H9 (cell line): ENCODE measurements at regions not wholly inside any gene's neighbourhood (a gene's known extent, or its start where the extent isn't known, plus 50 kb on each side); places are given as distances from the start of the nearest gene placed in this dataset.

Source experiments
- DNase-seq: peaks from one replicate; pipeline ENCODE4 v3.0.0-alpha.2; 2017
- H2AFZ ChIP-seq: one replicate; pipeline ENCODE4 v1.6.1; 2013; ENCODE audit warnings: mild to moderate bottlenecking, low read length, control low read depth, moderate library complexity
- H2AK5ac ChIP-seq: 2 replicates; pipeline ENCODE4 v1.6.1; 2013; ENCODE audit warnings: low read length, control low read depth, mixed read lengths; ENCODE audit not compliant: insufficient read length
- H2BK120ac ChIP-seq: one replicate; pipeline ENCODE4 v1.6.1; 2013; ENCODE audit warnings: low read depth, mild to moderate bottlenecking, low read length, control low read depth, inconsistent platforms; ENCODE audit not compliant: poor library complexity, severe bottlenecking
- H2BK12ac ChIP-seq: 2 replicates; pipeline ENCODE4 v1.6.1; 2013; ENCODE audit warnings: low read length, control low read depth, mixed read lengths, low read depth; ENCODE audit not compliant: insufficient read length
- H2BK15ac ChIP-seq: 2 replicates; pipeline ENCODE4 v1.6.1; 2013; ENCODE audit warnings: low read depth, low read length, control low read depth
- H2BK20ac ChIP-seq: one replicate; pipeline ENCODE4 v1.6.1; 2013; ENCODE audit warnings: low read depth, mild to moderate bottlenecking, low read length, control low read depth, inconsistent platforms; ENCODE audit not compliant: poor library complexity, severe bottlenecking
- H2BK5ac ChIP-seq: 2 replicates; pipeline ENCODE4 v1.6.1; 2013; ENCODE audit warnings: low read length, control low read depth, mixed read lengths; ENCODE audit not compliant: insufficient read length
- H3K14ac ChIP-seq: 2 replicates; pipeline ENCODE4 v1.6.1; 2013; ENCODE audit warnings: low read length, control low read depth; ENCODE audit not compliant: insufficient read depth
- H3K18ac ChIP-seq: 2 replicates; pipeline ENCODE4 v1.6.1; 2013; ENCODE audit warnings: low read depth, mild to moderate bottlenecking, mixed read lengths, low read length, control low read depth; ENCODE audit not compliant: insufficient read length
- H3K23ac ChIP-seq: 2 replicates; pipeline ENCODE4 v1.6.1; 2013; ENCODE audit warnings: low read length, control low read depth, mixed read lengths, low read depth; ENCODE audit not compliant: insufficient read length
- H3K23me2 ChIP-seq: 2 replicates; pipeline ENCODE4 v1.6.1; 2013; ENCODE audit warnings: low read depth, mild to moderate bottlenecking, mixed read lengths, low read length, control low read depth; ENCODE audit not compliant: insufficient read length, poor library complexity, severe bottlenecking
- H3K27ac ChIP-seq: 2 replicates; pipeline ENCODE4 v1.5.1; 2013; ENCODE audit warnings: low read length, control low read depth, mixed read lengths, low read depth; ENCODE audit not compliant: insufficient read length
- H3K27me3 ChIP-seq: 2 replicates; pipeline ENCODE4 v1.6.1; 2013; ENCODE audit warnings: low read length, control low read depth, inconsistent platforms; ENCODE audit not compliant: insufficient read depth
- H3K4ac ChIP-seq: 2 replicates; pipeline ENCODE4 v1.6.1; 2013; ENCODE audit warnings: low read depth, mild to moderate bottlenecking, control low read depth, inconsistent platforms, low read length, moderate library complexity
- H3K4me1 ChIP-seq: 2 replicates; pipeline ENCODE4 v1.6.1; 2013; ENCODE audit warnings: low read length, control low read depth, inconsistent platforms; ENCODE audit not compliant: insufficient read depth
- H3K4me2 ChIP-seq: 2 replicates; pipeline ENCODE4 v1.6.1; 2013; ENCODE audit warnings: low read length, control low read depth, mixed read lengths; ENCODE audit not compliant: insufficient read length, insufficient read depth
- H3K56ac ChIP-seq: 2 replicates; pipeline ENCODE4 v1.6.1; 2013; ENCODE audit warnings: low read depth, mild to moderate bottlenecking, mixed read lengths, low read length, control low read depth; ENCODE audit not compliant: insufficient read length
- H3K79me1 ChIP-seq: 2 replicates; pipeline ENCODE4 v1.6.1; 2013; ENCODE audit warnings: low read depth, mild to moderate bottlenecking, moderate library complexity, low read length, control low read depth, inconsistent platforms; ENCODE audit not compliant: insufficient read depth, poor library complexity, severe bottlenecking
- H3K79me2 ChIP-seq: 2 replicates; pipeline ENCODE4 v1.6.1; 2013; ENCODE audit warnings: low read length, control low read depth, inconsistent platforms; ENCODE audit not compliant: insufficient read depth
- H3K9ac ChIP-seq: 2 replicates; pipeline ENCODE4 v1.6.1; 2013; ENCODE audit warnings: low read length, control low read depth, mixed read lengths; ENCODE audit not compliant: insufficient read length; ENCODE audit errors: extremely low read depth
- H3K9me3 ChIP-seq: one replicate; pipeline ENCODE4 v1.6.1; 2013; ENCODE audit warnings: low read depth, low read length, inconsistent platforms; ENCODE audit not compliant: control insufficient read depth
- H3T11ph ChIP-seq: one replicate; pipeline ENCODE4 v1.6.1; 2013; ENCODE audit warnings: mild to moderate bottlenecking, low read length, control low read depth, inconsistent platforms
- H4K20me1 ChIP-seq: one replicate; pipeline ENCODE4 v1.6.1; 2013; ENCODE audit not compliant: control insufficient read depth, insufficient read length, insufficient read depth
- H4K5ac ChIP-seq: 2 replicates; pipeline ENCODE4 v1.6.1; 2013; ENCODE audit warnings: low read depth, mild to moderate bottlenecking, mixed read lengths, low read length, control low read depth; ENCODE audit not compliant: insufficient read length
- H4K8ac ChIP-seq: replicated peaks from 2 replicates; pipeline ENCODE4 v1.6.1; 2013; ENCODE audit warnings: low read length, control low read depth, mixed read lengths, low read depth; ENCODE audit not compliant: insufficient read length
- H4K91ac ChIP-seq: 2 replicates; pipeline ENCODE4 v1.6.1; 2013; ENCODE audit warnings: low read depth, mild to moderate bottlenecking, moderate library complexity, mixed read lengths, low read length, control low read depth; ENCODE audit not compliant: insufficient read length
- H3K27ac Mint-ChIP-seq, 3 experiments: 2 replicates in 2 of 3; 3 replicates in 1 of 3; pipeline ENCODE4 v1.8.0; 2020 to 2021; ENCODE audit warnings: mixed read lengths in 3 of 3, mild to moderate bottlenecking in 1 of 3, moderate library complexity in 1 of 3
- H3K27me3 Mint-ChIP-seq: 2 replicates; pipeline ENCODE4 v1.8.0; 2021; ENCODE audit warnings: low read depth, mild to moderate bottlenecking, moderate library complexity, mixed read lengths
- H3K36me3 Mint-ChIP-seq, 3 experiments: 2 replicates in 2 of 3; 3 replicates in 1 of 3; pipeline ENCODE4 v1.8.0; 2020 to 2021; ENCODE audit warnings: low read depth in 3 of 3, mixed read lengths in 3 of 3; ENCODE audit not compliant: insufficient read depth in 1 of 3
- H3K4me1 Mint-ChIP-seq, 2 experiments: 2 replicates each; pipeline ENCODE4 v1.8.0; 2020; ENCODE audit warnings: mixed read lengths in 2 of 2
- H3K4me3 Mint-ChIP-seq, 2 experiments: 2 replicates in 1 of 2; 3 replicates in 1 of 2; pipeline ENCODE4 v1.8.0; 2020 to 2021; ENCODE audit warnings: mild to moderate bottlenecking in 2 of 2, mixed read lengths in 2 of 2, moderate library complexity in 1 of 2
- H3K9me3 Mint-ChIP-seq, 2 experiments: 2 replicates in 1 of 2; 3 replicates in 1 of 2; pipeline ENCODE4 v1.8.0; 2020; ENCODE audit warnings: mild to moderate bottlenecking in 2 of 2, mixed read lengths in 2 of 2, moderate library complexity in 1 of 2
- WGBS: extraction: QIAGEN DNeasy Blood & Tissue Kit; methylation state at CpG from one replicate; pipeline ENCODE4 v1.1.7; 2013; ENCODE audit warnings: missing lambda C conversion rate, low lambda C conversion rate, mixed read lengths; ENCODE audit not compliant: insufficient read length; ENCODE audit errors: extremely low coverage; 5-methylcytosine and 5-hydroxymethylcytosine counted together
- TF ChIP-seq, protein P1 (sequence below): fragments of 200-600 bp; sonication (generic); conservative IDR thresholded peaks from 3 replicates; pipeline ENCODE4 v1.8.0; 2021; ENCODE audit warnings: antibody characterized with exemption, mild to moderate bottlenecking

DNA sequence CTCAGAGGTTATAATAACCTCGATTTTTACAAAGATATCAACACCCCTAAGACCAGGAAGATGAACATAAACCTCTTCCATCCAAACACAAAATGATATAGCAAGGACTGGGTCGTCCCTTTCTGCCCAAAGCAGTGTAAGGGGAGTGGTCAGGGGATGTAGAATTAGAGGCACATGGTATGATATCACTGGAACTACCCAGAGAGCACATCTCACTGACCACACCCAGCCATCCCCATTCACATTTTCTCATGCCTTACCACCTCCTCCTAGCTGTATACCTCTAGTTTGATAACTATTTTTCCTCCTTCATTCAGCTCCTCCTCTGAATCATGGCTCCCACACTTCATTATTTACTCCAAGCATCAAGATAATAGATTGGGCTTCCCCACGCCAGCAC, 152.6 kb downstream of the COPS8 start:
- DNase-seq, result no peak
- Histone ChIP-seq H2BK20ac (no peak overlapping the region), H4K5ac (no peak overlapping the region), H4K8ac (no peak overlapping the region), H3K4me1 (no peaks in the 10 kb centered on the region), H3K79me1 (no peaks in the 10 kb centered on the region), H3T11ph (no peak overlapping the region), H3K4ac (no peak overlapping the region), H2BK120ac (no peak overlapping the region), H2AK5ac (no peak overlapping the region), H3K56ac (no peak overlapping the region), H3K23ac (no peak overlapping the region), H3K18ac (no peak overlapping the region), H4K91ac (no peak overlapping the region), H2BK15ac (no peak overlapping the region), H3K27me3 (no peaks in the 10 kb centered on the region), H3K23me2 (no peaks in the 10 kb centered on the region), H2AFZ (no peak overlapping the region), H3K79me2 (no peaks in the 10 kb centered on the region), H3K9ac (no peak overlapping the region), H3K27ac (no peak overlapping the region), H3K14ac (no peak overlapping the region), H3K9me3 (peaks cover 21% of the 10 kb centered on the region), H2BK5ac (no peak overlapping the region), H3K4me2 (no peak overlapping the region), H2BK12ac (no peak overlapping the region), H4K20me1 (no peaks in the 10 kb centered on the region)
- no peak overlapping the region for H3K4me3 Mint-ChIP-seq
- H3K27ac Mint-ChIP-seq, result no peak overlapping the region
- peaks cover 7% of the 10 kb centered on the region for H3K27me3 Mint-ChIP-seq
- WGBS, result no CpG with 5 or more reads among the region's 3 CpGs
- TF ChIP-seq, protein P1, sequence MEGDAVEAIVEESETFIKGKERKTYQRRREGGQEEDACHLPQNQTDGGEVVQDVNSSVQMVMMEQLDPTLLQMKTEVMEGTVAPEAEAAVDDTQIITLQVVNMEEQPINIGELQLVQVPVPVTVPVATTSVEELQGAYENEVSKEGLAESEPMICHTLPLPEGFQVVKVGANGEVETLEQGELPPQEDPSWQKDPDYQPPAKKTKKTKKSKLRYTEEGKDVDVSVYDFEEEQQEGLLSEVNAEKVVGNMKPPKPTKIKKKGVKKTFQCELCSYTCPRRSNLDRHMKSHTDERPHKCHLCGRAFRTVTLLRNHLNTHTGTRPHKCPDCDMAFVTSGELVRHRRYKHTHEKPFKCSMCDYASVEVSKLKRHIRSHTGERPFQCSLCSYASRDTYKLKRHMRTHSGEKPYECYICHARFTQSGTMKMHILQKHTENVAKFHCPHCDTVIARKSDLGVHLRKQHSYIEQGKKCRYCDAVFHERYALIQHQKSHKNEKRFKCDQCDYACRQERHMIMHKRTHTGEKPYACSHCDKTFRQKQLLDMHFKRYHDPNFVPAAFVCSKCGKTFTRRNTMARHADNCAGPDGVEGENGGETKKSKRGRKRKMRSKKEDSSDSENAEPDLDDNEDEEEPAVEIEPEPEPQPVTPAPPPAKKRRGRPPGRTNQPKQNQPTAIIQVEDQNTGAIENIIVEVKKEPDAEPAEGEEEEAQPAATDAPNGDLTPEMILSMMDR, result no peak
- H3K36me3 Mint-ChIP-seq, result peaks cover 8 to 16% (median 13%) of the 10 kb centered on the region in 3 experiments
- no peaks in the 10 kb centered on the region for H3K4me1 Mint-ChIP-seq
- peaks cover 11 to 28% of the 10 kb centered on the region in 2 experiments for H3K9me3 Mint-ChIP-seq
